ENCODE measurements at regions not wholly inside any gene's neighbourhood (a gene's known extent, or its start where the extent isn't known, plus 50 kb on each side); places are given as distances from the start of the nearest gene placed in this dataset.

- no peak for ATAC-seq
- DNase-seq, result no peak
- intact Hi-C loops (cut with micrococcal nuclease), result no loop called here
These were observed 103.7 kb upstream of the PDC start for GRCh38 chr1:186564582-186564981.

- intact Hi-C loops (cut with micrococcal nuclease), result no loop called here
- no peak for DNase-seq
These were observed 98.7 kb upstream of the PDC start for GRCh38 chr1:186559601-186560116.

GRCh38 chr1:186557147-186557777 lies 96.3 kb upstream of the PDC start:
- DNase-seq (no peak), ATAC-seq (no peak)
- intact Hi-C loops (cut with micrococcal nuclease), result no loop called here

More at GRCh38 chr1:186559601-186560116, 98.7 kb upstream of the PDC start:
- no peak for ATAC-seq

GRCh38 chr1:186550832-186551231 lies 89.9 kb upstream of the PDC start:
- DNase-seq (no peak), ATAC-seq (no peak)
- intact Hi-C loops (cut with micrococcal nuclease), result no loop called here

- intact Hi-C loops (cut with micrococcal nuclease), result no loop called here
- ATAC-seq (peak; percentile 11), DNase-seq (no peak)
These were observed 80.1 kb upstream of the PDC start for GRCh38 chr1:186541003-186541402.

- DNase-seq (no peak), ATAC-seq (peak; percentile 99)
- intact Hi-C loops (cut with micrococcal nuclease), result no loop called here
These were observed 79.6 kb upstream of the PDC start for GRCh38 chr1:186540521-186540920.

GRCh38 chr1:186536273-186536890 lies 75.5 kb upstream of the PDC start:
- intact Hi-C loops (cut with micrococcal nuclease), result no loop called here
- no peak for ATAC-seq
- DNase-seq, result no peak

- no peak for DNase-seq
- ATAC-seq, result no peak
- intact Hi-C loops (cut with micrococcal nuclease), result no loop called here
These were observed 74.6 kb upstream of the PDC start for GRCh38 chr1:186535388-186536133.

GRCh38 chr1:186534401-186534800 lies 73.5 kb upstream of the PDC start:
- ATAC-seq (no peak), DNase-seq (no peak)
- intact Hi-C loops (cut with micrococcal nuclease), result no loop called here

GRCh38 chr1:186532466-186532865 lies 71.6 kb upstream of the PDC start:
- ATAC-seq (no peak), DNase-seq (no peak)
- intact Hi-C loops (cut with micrococcal nuclease), result no loop called here

GRCh38 chr1:186531561-186532165 lies 70.7 kb upstream of the PDC start:
- DNase-seq (no peak), ATAC-seq (no peak)
- intact Hi-C loops (cut with micrococcal nuclease), result no loop called here

GRCh38 chr1:186530109-186530508 lies 69.2 kb upstream of the PDC start:
- no peak for DNase-seq
- intact Hi-C loops (cut with micrococcal nuclease), result no loop called here
- ATAC-seq, result no peak

GRCh38 chr1:186519982-186520381 lies 59.1 kb upstream of the PDC start:
- intact Hi-C loops (cut with micrococcal nuclease), result no loop called here
- ATAC-seq, result no peak
- no peak for DNase-seq

- ATAC-seq (no peak), DNase-seq (no peak)
- intact Hi-C loops (cut with micrococcal nuclease), result no loop called here
These were observed 58.0 kb upstream of the PDC start for GRCh38 chr1:186518822-186519381.

GRCh38 chr1:186518395-186518794 lies 57.5 kb upstream of the PDC start:
- no peak for ATAC-seq
- intact Hi-C loops (cut with micrococcal nuclease), result no loop called here

GRCh38 chr1:186514367-186514766 lies 53.5 kb upstream of the PDC start:
- ATAC-seq, result no peak
- intact Hi-C loops (cut with micrococcal nuclease), result no loop called here
- no peak for DNase-seq

More at GRCh38 chr1:186518395-186518794, 57.5 kb upstream of the PDC start:
- no peak for DNase-seq

GRCh38 chr1:186513526-186513925 lies 52.6 kb upstream of the PDC start:
- DNase-seq, result no peak
- no peak for ATAC-seq
- intact Hi-C loops (cut with micrococcal nuclease), result no loop called here

GRCh38 chr1:186512698-186513457 lies 52.0 kb upstream of the PDC start:
- intact Hi-C loops (cut with micrococcal nuclease), result no loop called here
- no peak for ATAC-seq

More at GRCh38 chr1:186512698-186513457, 52.0 kb upstream of the PDC start:
- DNase-seq, result no peak

Measured in left ventricle myocardium superior (tissue), 1 donor.